ENCODE measurements at regions not wholly inside any gene's neighbourhood (a gene's known extent, or its start where the extent isn't known, plus 50 kb on each side); places are given as distances from the start of the nearest gene placed in this dataset.
"Not testable (repeated sequence)": the region's sequence is repeated elsewhere in the genome, so short reads cannot be mapped to it uniquely, and the experiment has no call there.

- not testable (repeated sequence) for FAIRE-seq
These were observed 312.8 kb downstream of the GOLGA6L6 start for GRCh38 chr15:20228791-20229190.

- FAIRE-seq, result not testable (repeated sequence)
These were observed 314.3 kb downstream of the GOLGA6L6 start for GRCh38 chr15:20227119-20227853.

GRCh38 chr15:20226531-20226930 lies 315.1 kb downstream of the GOLGA6L6 start:
- FAIRE-seq, result not testable (repeated sequence)

- not testable (repeated sequence) for FAIRE-seq
These were observed 320.5 kb downstream of the GOLGA6L6 start for GRCh38 chr15:20221063-20221462.

- FAIRE-seq, result not testable (repeated sequence)
These were observed 322.4 kb downstream of the GOLGA6L6 start for GRCh38 chr15:20219171-20219570.

GRCh38 chr15:20215700-20216099 lies 325.9 kb downstream of the GOLGA6L6 start:
- not testable (repeated sequence) for FAIRE-seq

GRCh38 chr15:20214101-20214500 lies 327.5 kb downstream of the GOLGA6L6 start:
- not testable (repeated sequence) for FAIRE-seq

- not testable (repeated sequence) for FAIRE-seq
These were observed 330.1 kb downstream of the GOLGA6L6 start for GRCh38 chr15:20211508-20211907.

- not testable (repeated sequence) for FAIRE-seq
These were observed 331.6 kb downstream of the GOLGA6L6 start for GRCh38 chr15:20209973-20210372.

- not testable (repeated sequence) for FAIRE-seq
These were observed 334.0 kb downstream of the GOLGA6L6 start for GRCh38 chr15:20207607-20208006.

- not testable (repeated sequence) for FAIRE-seq
These were observed 334.4 kb downstream of the GOLGA6L6 start for GRCh38 chr15:20207198-20207597.

- FAIRE-seq, result not testable (repeated sequence)
These were observed 337.3 kb downstream of the GOLGA6L6 start for GRCh38 chr15:20204177-20204866.

GRCh38 chr15:20203649-20204150 lies 337.9 kb downstream of the GOLGA6L6 start:
- not testable (repeated sequence) for FAIRE-seq

- not testable (repeated sequence) for FAIRE-seq
These were observed 346.9 kb downstream of the GOLGA6L6 start for GRCh38 chr15:20194591-20195198.

- not testable (repeated sequence) for FAIRE-seq
These were observed 348.3 kb downstream of the GOLGA6L6 start for GRCh38 chr15:20192982-20193929.

GRCh38 chr15:20191508-20192125 lies 350.0 kb downstream of the GOLGA6L6 start:
- FAIRE-seq, result not testable (repeated sequence)

- not testable (repeated sequence) for FAIRE-seq
These were observed 353.0 kb downstream of the GOLGA6L6 start for GRCh38 chr15:20188611-20189010.

GRCh38 chr15:20187370-20188355 lies 353.9 kb downstream of the GOLGA6L6 start:
- not testable (repeated sequence) for FAIRE-seq

GRCh38 chr15:20184879-20185278 lies 356.7 kb downstream of the GOLGA6L6 start:
- FAIRE-seq, result not testable (repeated sequence)

- not testable (repeated sequence) for FAIRE-seq
These were observed 373.4 kb downstream of the GOLGA6L6 start for GRCh38 chr15:20168221-20168620.
